Superior temporal gyrus (tissue), 1 donor: ENCODE measurements at regions not wholly inside any gene's neighbourhood (a gene's known extent, or its start where the extent isn't known, plus 50 kb on each side); places are given as distances from the start of the nearest gene placed in this dataset.

Experiments used
- DNase-seq: peaks from one replicate; pipeline ENCODE4 v3.0.0-alpha.2; 2016; ENCODE audit errors: extremely low spot score

GRCh38 chr16:59411961-59412841 lies 678.1 kb upstream of the GOT2 start:
- peak; percentile 23 for DNase-seq

DNA sequence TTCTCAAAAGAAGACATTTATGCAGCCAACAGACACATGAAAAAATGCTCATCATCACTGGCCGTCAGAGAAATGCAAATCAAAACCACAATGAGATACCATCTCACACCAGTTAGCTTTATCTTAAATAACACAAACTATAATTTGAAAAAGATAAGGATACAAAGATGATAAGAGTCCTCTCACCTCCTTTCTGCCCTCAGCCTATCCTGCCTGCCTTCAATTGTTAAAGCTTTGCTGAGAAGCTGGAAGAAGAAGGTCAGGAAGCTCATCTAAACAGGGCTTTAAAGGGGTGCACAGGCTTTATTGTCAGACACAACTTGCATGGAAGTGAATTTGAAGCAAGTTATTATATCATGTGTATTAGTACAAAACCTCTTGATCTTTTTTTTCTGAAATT lies 676.3 kb upstream of the GOT2 start:
- no peak for DNase-seq

GRCh38 chr16:59405802-59406201 lies 671.7 kb upstream of the GOT2 start:
- no peak for DNase-seq

GRCh38 chr16:59404509-59404908 lies 670.4 kb upstream of the GOT2 start:
- DNase-seq, result no peak

GRCh38 chr16:59400830-59401229 lies 666.7 kb upstream of the GOT2 start:
- no peak for DNase-seq

DNA sequence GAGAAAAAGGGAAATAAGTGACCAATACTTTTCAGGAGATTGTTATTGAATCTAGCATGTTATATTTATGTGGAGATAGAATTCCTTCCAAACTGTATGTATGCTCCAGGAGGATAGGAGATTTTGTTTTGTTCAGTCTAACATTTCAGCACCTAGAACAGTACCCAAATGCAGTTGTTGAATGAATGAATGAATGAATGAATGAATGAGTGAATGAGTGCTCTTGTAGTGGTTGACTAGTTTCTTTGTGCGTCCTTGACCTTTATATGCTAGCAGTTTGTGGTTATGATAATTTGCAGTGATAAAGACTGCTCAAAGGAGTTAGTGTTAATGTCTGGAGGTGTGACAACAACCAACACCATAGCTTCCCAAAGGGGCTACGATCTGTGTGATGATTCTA lies 663.5 kb upstream of the GOT2 start:
- no peak for DNase-seq

GRCh38 chr16:59394526-59394925 lies 660.4 kb upstream of the GOT2 start:
- DNase-seq, result no peak

DNA sequence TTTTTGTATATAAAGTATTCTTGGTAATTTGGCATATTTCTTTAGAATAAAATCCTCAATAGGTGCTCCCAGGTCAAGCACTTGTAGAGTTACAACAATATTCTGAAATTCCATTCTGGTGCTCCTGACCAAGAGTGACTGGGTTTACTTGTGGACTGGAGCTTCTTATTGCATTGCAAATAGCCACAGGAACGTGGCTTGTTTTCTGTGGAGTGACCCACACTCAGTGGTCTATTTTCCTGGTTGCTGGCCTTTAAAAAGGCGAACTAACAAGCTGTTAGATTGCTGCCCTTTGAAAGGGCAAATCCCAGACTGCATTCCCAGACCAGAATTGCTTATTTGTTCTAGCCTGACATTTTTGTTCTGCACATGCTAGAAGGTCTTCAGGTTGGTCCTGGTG lies 658.8 kb upstream of the GOT2 start:
- no peak for DNase-seq

DNA sequence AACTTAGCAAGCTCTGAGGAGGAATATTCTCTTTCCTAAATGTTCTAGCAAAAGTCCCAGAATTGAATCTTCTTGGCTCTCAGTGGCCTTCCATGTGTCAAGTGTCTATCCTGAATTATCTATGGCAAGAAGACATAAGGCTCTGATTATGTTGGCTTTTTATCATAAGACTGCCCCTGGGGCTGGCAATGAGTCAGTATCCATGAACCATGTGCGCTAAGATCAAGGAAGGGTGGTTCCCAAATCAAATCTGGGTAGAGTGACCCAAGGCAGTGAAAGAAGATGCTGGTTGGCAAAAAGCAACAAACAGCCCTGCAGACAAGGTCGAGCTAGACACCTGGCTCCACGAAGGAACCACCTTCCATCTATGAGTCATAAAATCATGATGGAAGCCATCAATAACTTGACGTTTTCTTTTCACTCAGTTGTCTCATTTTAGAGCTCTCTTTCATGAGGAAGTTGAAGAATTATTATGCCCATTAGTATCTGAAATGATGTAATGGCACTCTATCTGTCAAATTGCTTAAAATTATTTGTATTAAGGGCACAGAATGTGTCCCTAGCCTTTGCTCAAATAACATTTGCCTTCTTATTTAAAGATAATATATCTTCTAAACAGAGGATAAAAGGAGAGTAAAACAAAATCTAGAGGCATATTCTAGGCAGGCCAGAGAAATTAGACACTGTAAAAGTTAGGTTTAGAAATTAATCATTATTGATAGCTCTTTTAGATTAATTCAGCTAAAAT lies 657.7 kb upstream of the GOT2 start:
- no peak for DNase-seq

- no peak for DNase-seq
Measured at GRCh38 chr16:59385959-59386358, 651.8 kb upstream of the GOT2 start.

DNA sequence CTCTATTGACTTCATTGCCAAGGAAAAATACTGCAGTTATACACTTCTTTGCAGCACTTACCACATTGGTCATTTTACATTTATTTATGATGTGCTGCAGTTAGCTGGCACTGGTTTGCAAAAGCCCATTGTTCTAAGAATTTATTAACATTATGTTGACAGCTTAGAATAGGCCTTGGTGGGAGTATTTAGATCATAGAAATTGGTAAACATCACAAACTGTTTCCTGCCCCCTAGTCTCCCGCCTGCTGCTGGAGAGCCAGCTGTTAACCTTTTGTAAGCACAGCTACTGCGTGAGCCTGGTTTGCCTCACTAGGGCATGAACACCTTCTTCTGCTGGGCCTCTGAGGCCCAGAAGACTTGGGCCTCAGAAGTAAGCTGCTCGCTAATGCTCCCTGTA lies 651.4 kb upstream of the GOT2 start:
- no peak for DNase-seq

- no peak for DNase-seq
Measured at GRCh38 chr16:59373632-59374031, 639.5 kb upstream of the GOT2 start.

DNA sequence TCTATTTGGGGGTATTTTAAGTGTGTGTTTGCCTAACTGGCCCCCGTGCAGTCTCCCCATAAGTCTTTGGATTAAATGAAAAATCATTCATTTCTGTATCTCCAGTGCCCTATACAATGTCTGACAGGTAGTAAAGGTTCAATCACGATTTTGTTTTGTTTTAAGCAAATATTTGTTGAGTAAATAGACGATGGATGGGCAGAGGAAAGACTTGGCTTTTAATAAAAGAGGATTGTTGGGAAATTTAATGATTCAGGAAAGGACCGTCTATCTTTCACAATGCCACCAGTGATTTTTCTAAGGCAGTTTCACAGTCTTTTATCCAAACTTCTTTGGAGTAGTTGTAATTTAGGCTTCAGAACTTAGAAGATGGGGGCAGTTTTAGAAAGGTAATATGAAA lies 636.6 kb upstream of the GOT2 start:
- DNase-seq, result no peak

GRCh38 chr16:59369523-59369922 lies 635.4 kb upstream of the GOT2 start:
- DNase-seq, result no peak

DNA sequence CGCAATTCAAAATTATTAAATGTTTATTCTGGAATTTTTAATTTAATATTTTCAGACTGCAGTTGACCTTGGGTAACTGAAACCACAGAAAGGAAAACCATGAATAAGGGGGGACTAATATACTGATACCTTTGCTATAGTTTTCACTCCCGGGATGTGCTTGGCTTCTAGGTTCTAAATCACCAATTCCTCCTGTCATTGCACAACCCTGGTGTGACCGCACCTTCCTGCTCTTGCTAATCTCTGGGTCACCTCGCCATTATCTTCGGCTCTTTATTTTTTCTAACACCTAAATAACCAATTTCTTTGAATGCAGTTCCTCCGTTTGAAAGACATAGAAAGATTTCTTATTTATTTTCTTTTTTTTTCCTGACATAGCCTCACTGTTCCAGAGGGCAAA lies 634.5 kb upstream of the GOT2 start:
- DNase-seq, result no peak

DNA sequence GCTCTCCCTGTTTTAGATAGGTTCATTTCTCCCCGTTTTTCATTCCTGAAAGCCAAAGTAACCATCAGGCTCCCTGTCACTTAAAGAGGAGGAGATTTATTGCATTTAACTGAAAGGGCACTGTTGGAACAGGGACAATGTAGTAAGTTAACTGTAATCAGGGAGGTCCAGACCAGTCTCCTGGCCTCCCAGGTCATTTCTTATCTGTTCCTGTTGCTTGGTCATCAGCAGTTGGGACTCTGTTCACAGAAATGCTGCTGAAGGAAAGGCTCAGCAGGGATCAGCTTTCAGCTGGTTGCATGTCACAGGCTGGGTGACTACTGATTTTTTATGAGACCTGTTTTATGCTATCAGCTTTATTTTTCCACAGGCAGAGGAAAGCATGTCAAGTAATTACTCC lies 622.6 kb upstream of the GOT2 start:
- no peak for DNase-seq

DNA sequence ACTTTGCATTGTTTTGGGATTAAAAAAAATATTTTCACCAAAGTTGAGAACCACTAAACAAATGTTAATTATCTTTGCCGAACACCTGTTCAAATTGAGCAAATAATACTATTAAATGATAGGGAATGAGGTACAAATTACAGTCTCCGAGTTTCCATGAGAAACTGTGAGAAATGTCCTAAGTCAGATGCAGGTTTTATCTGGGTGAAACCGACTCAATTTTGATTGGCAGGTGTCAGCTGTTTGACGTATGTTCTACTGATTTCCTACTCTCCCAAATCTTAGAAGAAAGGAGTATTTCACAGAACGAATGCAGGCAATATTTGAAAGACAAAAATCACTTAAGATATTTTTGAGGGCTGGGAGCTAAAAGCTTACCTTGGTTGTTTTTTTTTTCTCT lies 622.0 kb upstream of the GOT2 start:
- DNase-seq, result no peak

DNA sequence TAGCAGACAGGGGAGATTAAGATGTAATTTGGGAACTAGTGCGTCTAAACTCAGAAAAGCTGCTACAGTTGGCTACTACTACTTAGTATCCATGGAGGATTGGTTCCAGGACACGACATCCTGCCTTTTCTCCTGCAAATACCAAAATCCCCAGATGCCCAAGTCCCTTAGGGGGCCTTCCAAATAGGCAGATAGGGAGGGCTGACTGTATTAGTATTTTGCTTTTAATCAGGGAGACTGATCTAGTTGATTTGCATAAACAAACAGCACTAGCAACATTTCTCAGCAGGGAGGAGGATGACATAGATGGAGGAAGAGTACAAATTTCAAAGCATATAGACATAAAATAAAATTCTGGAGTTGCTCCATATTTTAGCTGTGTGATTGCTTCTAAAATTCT lies 621.6 kb upstream of the GOT2 start:
- DNase-seq, result no peak

GRCh38 chr16:59351305-59351903 lies 617.3 kb upstream of the GOT2 start:
- no peak for DNase-seq

DNA sequence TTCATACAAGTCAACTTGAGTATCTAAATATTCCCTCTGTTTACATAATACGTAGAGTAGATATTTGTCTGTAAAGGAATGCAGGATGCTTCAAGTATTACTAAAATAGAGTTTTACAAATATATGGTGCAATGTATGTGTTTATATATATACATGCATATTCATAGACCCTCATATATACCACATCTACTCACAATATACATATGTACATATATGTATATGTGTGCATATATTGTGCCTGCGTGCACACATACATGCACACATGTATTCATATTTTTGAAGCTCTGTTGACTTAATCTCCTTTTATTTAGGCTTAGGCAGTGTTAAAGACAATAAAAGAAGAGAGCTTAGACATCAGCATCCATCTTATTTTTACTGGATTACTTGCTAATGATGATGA lies 616.6 kb upstream of the GOT2 start:
- DNase-seq, result no peak

DNA sequence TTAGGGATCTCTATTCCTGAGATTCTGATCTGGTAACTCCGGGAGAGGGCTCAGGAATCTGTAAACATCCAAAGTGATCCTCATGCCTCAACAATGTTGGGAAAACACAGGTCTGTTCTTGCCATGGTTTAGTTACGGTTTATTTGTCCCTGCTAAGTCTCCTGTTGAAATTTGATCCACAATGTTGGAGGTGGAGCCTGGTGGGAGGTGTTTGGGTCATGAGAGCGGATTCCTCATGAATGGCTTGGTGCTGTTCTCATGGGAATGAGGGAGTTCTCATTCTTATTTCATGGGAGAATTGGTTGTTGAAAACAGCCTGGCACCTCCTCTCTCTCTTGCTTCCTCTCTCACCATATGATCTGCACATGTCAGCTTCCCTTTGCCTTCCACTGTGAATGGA lies 608.6 kb upstream of the GOT2 start:
- no peak for DNase-seq

DNA sequence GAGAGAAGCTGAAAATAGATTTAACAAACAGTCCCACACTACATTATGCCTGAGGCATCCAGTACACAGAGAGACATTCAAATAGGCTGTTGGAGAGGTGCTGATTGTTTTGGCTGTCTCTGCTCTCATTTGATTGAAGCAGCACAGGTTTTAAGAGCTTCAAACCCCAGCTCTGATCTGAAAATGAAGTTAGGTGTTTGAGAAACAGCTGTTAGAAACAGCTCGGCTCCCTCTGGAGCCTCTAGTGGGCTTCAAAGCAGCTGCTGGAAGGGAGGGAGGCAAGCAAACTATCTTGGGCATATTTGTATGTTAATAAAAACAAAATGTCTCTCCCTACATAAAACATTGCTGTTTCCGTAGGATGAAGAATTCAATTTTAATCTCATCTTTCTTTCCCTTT lies 607.3 kb upstream of the GOT2 start:
- no peak for DNase-seq

GRCh38 chr16:59339871-59340270 lies 605.8 kb upstream of the GOT2 start:
- no peak for DNase-seq
